HFFc6 (cell line): ENCODE measurements at regions not wholly inside any gene's neighbourhood (a gene's known extent, or its start where the extent isn't known, plus 50 kb on each side); places are given as distances from the start of the nearest gene placed in this dataset.

Experiments
- DNase-seq: peaks from one replicate; pipeline ENCODE4 v3.0.0-alpha.2; 2018
- H3K27ac Mint-ChIP-seq: 2 replicates; pipeline ENCODE4 v1.8.0; 2020; ENCODE audit warnings: mild to moderate bottlenecking, mixed read lengths
- H3K27me3 Mint-ChIP-seq: 2 replicates; pipeline ENCODE4 v1.8.0; 2021; ENCODE audit warnings: mild to moderate bottlenecking, moderate library complexity, mixed read lengths; ENCODE audit not compliant: insufficient read depth
- H3K36me3 Mint-ChIP-seq: 2 replicates; pipeline ENCODE4 v1.8.0; 2021; ENCODE audit warnings: low read depth, mixed read lengths
- H3K4me1 Mint-ChIP-seq: 2 replicates; pipeline ENCODE4 v1.8.0; 2020; ENCODE audit warnings: low read depth, mixed read lengths
- H3K4me3 Mint-ChIP-seq: 2 replicates; pipeline ENCODE4 v1.8.0; 2020; ENCODE audit warnings: mild to moderate bottlenecking, moderate library complexity, mixed read lengths
- H3K9me3 Mint-ChIP-seq: 2 replicates; pipeline ENCODE4 v1.8.0; 2020; ENCODE audit warnings: mild to moderate bottlenecking, mixed read lengths
- TF ChIP-seq, protein P1 (sequence below): fragments of 200-600 bp; sonication (generic); IDR thresholded peaks from 2 replicates; pipeline ENCODE4 v1.5.0; 2021; ENCODE audit warnings: antibody characterized with exemption, mild to moderate bottlenecking

DNA sequence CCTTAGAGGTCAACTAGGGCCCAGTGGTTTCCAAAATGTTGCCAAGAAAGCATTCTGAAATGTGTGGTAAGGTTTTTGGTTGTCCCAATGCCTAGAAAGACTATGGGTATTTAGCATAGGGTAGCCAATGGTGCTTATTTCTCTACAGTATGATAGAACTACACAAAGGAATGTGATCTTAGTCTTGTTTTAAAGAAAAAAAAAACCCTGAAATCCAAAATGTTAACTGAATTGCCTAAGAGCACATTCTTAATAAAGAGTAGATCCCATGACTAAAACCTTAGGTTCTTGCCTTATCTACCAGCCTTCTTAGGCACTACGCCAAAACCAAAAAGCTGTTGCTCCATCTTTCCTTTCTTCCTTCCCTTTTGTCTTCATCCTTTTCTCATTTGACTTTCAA is 428.2 kb downstream of the MRPL39 start:
- no peaks in the 10 kb centered on the region; the same call in 1 of the 2 replicates for H3K27me3 Mint-ChIP-seq
- peak; percentile 45 for DNase-seq
- peaks cover 69% of the 10 kb centered on the region for H3K4me1 Mint-ChIP-seq
- H3K27ac Mint-ChIP-seq, result no peak overlapping the region; the same call in 1 of the 2 replicates
- H3K4me3 Mint-ChIP-seq, result no peak overlapping the region; the same call in 1 of the 2 replicates
- 0 out of 2 replicates have a peak, but pooled peaks cover 5% of the 10 kb centered on the region for H3K36me3 Mint-ChIP-seq
- TF ChIP-seq, protein P1, sequence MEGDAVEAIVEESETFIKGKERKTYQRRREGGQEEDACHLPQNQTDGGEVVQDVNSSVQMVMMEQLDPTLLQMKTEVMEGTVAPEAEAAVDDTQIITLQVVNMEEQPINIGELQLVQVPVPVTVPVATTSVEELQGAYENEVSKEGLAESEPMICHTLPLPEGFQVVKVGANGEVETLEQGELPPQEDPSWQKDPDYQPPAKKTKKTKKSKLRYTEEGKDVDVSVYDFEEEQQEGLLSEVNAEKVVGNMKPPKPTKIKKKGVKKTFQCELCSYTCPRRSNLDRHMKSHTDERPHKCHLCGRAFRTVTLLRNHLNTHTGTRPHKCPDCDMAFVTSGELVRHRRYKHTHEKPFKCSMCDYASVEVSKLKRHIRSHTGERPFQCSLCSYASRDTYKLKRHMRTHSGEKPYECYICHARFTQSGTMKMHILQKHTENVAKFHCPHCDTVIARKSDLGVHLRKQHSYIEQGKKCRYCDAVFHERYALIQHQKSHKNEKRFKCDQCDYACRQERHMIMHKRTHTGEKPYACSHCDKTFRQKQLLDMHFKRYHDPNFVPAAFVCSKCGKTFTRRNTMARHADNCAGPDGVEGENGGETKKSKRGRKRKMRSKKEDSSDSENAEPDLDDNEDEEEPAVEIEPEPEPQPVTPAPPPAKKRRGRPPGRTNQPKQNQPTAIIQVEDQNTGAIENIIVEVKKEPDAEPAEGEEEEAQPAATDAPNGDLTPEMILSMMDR, result no peak
- no peaks in the 10 kb centered on the region for H3K9me3 Mint-ChIP-seq

DNA sequence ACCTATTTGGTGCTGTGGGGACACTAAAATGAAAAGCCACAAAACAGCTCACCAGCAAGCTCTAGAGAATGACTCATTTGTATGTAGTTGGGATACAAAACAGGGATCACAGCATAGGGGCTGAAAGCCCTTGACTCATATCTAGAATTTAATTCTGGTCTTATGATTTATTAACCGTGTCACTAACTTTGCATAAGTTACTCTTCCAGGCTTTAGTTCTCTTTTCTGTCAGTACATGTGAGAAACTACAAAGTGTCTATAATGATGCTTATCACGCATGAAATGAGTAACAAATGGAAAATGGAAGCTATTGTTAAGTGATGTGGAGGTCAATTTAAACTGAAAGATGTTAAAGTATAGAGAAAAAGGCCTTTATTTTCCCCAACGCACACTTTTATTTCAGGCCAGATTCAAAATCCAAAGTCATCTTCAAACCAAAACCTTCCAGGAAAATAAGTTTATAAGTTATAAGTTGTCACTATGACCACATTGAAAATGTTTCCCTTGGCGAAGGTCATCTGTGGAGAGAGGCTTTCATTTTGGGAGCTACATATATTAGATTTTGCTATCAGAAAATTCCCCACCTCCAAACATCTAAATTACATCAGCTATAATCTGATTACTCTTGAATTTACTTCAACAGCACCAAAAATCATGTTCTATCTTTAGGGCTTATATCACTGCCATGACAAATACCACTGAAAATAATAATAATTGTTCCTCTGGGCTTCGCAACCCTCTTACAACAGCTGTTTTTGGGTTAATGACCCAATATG is 430.5 kb downstream of the MRPL39 start:
- Mint-ChIP-seq H3K4me1 (peaks cover 90% of the 10 kb centered on the region), H3K4me3 (no peak overlapping the region; the same call in 1 of the 2 replicates), H3K27me3 (no peaks in the 10 kb centered on the region; the same call in none of the 2 replicates), H3K9me3 (no peaks in the 10 kb centered on the region), H3K27ac (peak overlapping the region; percentile 2; the same call in 1 of the 2 replicates), H3K36me3 (0 out of 2 replicates have a peak, but pooled peaks cover 5% of the 10 kb centered on the region)
- peak; percentile 8 for DNase-seq
- TF ChIP-seq, protein P1, result no peak

DNA sequence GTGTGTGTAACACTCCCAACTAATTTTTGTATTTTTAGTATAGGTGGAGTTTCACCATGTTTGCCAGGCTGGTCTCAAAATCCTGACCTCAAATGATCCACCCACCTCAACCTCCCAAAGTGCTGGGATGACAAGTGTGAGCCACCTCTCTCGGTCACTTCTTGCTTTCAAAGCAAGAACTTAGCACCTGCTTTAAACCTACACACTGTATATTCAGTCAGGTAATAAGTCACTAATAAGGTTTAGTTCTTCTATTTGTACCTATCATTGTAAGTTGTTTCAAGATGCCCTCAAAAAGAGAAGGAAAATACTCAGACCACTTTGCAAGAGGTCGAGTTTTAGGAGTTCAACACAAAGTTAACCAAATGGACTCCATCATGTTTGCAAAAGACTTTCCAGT is 431.3 kb downstream of the MRPL39 start:
- H3K27me3 Mint-ChIP-seq, result no peaks in the 10 kb centered on the region; the same call in none of the 2 replicates
- DNase-seq, result no peak
- no peaks in the 10 kb centered on the region for H3K9me3 Mint-ChIP-seq
- no peak overlapping the region for H3K4me3 Mint-ChIP-seq
- TF ChIP-seq, protein P1, result no peak
- peaks cover 92% of the 10 kb centered on the region for H3K4me1 Mint-ChIP-seq
- no peak overlapping the region for H3K27ac Mint-ChIP-seq
- 0 out of 2 replicates have a peak, but pooled peaks cover 5% of the 10 kb centered on the region for H3K36me3 Mint-ChIP-seq

DNA sequence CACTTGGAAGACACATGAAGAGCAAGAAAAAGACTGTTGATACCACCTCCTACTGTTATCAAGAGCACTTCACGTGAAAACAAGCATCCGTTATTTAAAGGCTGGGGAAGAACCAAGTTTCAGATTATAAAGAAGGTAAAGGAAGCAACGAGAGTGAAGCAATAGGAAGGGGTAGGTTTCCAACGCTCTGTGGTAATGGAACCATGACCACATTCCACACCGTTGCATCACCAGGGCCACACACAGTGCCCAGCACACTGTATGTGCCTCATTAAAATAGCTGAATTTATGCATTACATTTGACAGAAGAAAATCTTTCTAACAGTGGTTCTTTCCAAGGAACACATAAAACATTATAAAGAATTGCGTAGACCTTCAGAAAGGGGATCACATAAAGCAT is 435.8 kb downstream of the MRPL39 start:
- Mint-ChIP-seq H3K9me3 (peaks cover 22% of the 10 kb centered on the region), H3K36me3 (peaks cover 35% of the 10 kb centered on the region), H3K4me1 (peaks cover 64% of the 10 kb centered on the region), H3K4me3 (peak overlapping the region; percentile 15; the same call in 1 of the 2 replicates), H3K27ac (0 out of 2 replicates have a peak overlapping the region, but pooled peaks have one; percentile 3), H3K27me3 (no peaks in the 10 kb centered on the region; the same call in 1 of the 2 replicates)
- DNase-seq, result peak; percentile 45
- TF ChIP-seq, protein P1, result no peak

DNA sequence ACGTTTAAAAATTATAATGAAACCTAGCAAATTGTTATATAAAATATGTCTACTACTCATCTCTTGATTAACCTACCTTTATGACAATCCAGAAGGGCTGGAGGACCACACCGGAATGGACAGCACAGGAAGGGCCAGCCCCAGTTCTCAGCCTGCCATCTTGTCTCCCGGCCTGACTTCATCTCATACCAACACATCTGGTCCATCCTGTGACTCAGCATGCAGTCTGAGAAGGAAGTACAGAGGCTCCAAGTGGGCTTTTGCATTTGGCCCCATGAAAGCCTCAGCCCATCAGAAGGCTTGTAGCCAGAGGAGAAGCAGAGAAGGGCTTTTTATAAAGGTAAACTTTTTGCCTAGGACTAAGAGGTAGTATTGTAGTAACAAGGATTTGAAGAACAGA is 436.6 kb downstream of the MRPL39 start:
- no peaks in the 10 kb centered on the region; the same call in 1 of the 2 replicates for H3K27me3 Mint-ChIP-seq
- H3K27ac Mint-ChIP-seq, result peak overlapping the region; percentile 8; the same call in 1 of the 2 replicates
- H3K36me3 Mint-ChIP-seq, result peaks cover 35% of the 10 kb centered on the region
- no peak overlapping the region; the same call in 1 of the 2 replicates for H3K4me3 Mint-ChIP-seq
- no peak for DNase-seq
- TF ChIP-seq, protein P1, result no peak
- H3K9me3 Mint-ChIP-seq, result peaks cover 29% of the 10 kb centered on the region
- peaks cover 56% of the 10 kb centered on the region for H3K4me1 Mint-ChIP-seq
